ENCODE measurements at regions not wholly inside any gene's neighbourhood (a gene's known extent, or its start where the extent isn't known, plus 50 kb on each side); places are given as distances from the start of the nearest gene placed in this dataset.
A peak's percentile ranks its signal among the peaks of the same experiment; 100 is the strongest.

DNA sequence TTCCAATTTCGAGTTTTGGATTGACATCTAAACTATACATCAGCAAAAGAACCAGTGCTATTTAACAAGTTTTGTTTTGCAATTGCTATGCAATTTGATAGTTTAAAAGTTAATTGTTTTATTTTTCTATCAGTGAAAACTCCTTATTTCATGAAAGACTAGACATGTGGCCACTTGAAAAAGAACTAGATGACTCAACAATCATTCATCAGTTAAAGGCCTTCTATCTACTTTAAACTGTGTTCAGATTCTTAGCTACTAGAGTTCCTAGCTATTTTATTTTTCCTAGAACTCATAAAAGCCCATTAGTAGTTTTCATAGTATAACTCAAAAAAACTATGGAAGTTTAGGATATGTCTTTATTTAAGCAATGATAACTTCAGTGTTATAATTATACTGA lies 104.6 kb upstream of the LSM8 start:
- DNase-seq (ENCODE audit: low read depth): no peak

DNA sequence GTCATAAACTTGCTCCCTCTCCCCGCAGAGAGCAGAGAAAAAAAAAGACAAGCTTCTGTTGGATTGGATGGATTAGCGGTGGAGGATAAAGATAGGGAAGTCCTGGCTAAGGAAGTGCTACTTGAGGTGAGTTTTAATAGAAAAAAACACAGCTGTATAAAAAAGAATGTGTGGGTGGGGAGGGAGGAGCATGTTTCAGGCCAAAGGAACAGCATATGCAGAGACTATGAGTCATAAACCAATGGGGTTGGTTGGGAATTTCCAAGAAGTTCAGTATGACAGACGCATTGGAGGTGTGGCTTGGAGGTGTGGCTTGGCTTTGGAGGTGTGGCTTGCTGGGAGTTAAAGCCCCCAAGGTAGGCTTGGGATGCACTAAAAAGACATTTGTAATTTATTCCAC lies 103.0 kb upstream of the LSM8 start:
- peak; percentile 24 for DNase-seq (ENCODE audit: low read depth)

DNA sequence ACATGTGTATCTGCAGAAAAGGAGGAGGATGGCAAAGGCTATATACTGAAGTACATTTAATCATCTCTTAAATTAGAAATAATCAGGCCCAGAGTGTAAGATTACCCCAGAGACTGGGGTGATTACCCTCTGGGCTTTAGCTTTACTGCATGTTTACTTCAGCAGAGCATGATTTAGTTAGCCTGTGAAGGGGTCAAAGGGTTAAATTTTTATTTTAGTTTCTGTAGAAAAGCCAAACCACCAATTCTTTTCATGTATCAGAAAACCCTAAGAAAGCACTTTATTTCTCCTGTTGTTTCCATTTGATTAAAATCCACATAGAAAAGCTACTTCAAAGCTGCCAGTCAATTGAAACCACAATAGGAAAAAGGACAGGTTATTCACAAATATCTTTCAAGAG lies 101.5 kb upstream of the LSM8 start:
- DNase-seq (ENCODE audit: low read depth): no peak

DNA sequence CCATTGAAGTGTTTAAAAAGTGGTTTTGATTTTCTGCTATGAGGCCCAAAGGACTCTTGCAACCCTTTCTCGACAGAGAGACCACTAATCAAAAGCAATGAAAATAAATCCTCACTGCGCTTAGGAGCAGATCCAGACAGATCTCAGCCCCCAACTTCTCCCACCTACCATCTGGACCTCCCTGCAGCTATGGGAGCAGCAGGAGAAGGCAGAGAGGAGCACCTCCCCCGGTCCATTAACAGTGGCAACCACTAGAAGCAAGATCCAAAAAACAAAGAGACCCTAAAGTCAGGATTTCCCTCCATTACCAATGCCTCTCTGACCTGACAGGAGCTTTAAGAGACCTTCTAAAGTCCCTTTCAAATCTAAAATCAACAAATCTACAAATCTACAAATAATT lies 99.0 kb upstream of the LSM8 start:
- no peak for DNase-seq (ENCODE audit: low read depth)

DNA sequence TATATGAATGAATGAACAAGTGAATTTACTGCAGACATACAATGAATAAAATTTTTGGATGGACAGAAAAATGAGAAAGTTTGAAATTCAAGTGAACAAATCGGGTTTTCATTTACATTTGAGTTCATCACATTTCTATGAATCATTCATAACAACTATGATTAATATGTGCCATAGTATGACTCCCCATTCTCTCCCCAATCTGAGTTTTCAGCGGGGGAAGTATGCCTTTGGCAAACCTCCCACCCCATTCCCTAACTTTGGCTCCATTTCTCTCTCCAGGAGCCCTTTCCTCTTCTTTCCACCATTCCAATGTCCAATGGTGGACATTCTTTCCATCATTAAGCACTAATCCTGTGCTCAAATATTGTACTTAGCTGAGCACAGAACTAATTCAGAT lies 96.8 kb upstream of the LSM8 start:
- no peak for DNase-seq (ENCODE audit: low read depth)

DNA sequence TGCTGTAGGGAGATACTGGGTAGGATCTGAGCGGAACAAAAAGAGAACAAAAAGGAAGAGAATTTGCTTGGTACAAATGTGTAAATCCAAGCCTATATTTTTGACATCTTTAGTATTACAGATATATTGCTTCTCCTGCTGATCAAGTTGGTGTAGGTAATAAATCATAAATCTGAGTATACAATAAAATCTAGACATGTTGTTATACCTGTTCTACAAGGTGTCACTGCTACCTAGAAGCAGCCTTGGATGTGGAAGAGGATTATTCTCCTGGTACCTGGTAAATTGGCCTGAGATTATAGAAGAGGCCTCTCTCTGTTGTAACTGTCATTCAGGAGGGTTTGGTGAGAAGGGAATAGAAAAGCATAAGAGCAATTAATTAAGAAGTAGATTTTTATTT lies 89.9 kb upstream of the LSM8 start:
- no peak for DNase-seq (ENCODE audit: low read depth)

DNA sequence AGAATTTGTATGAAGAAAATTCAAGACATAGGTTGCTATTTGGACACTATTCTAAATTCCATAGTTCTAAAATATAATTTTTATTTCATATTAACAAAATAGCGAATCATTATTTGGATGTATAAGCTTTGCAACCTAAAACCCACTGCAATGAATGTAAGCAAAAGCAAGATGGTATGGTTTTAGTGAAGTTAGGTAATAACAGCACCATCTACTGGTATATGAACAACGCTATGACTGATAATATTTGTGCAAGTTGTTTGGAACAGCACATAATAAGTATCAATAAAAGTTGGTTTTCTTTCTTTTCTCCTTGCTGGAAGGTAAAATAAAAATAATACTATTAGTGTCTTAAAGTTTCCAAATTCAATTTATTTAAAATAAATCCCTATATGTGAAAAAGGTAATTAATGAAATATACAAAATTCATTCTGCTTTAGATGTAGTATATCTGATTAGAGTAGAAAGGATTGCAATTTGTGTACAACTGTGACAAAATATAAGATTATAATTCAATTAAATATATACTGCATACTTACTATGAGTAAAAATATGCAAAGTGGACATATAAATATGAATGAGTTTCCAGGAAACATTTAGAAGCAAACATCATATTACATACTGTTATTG lies 79.0 kb upstream of the LSM8 start:
- DNase-seq (ENCODE audit: low read depth): no peak

DNA sequence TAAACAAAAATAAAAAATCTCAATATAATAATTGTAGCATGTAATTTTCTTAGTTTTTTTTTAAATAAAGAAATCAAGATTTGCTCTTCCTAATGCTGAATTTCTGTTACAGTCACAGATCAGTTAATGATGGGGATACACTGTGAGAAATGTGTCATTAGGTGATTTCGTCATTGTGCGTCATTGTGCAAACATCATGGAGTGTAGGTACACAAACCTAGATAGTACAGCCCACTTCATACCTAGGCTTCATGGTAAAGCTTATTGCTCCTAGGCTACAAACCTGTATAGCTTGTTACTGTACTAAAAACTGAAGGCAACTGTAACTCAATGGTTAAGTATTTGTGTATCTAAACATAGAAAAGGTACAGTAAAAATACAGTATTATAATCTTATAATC lies 74.4 kb upstream of the LSM8 start:
- DNase-seq (ENCODE audit: low read depth): no peak

DNA sequence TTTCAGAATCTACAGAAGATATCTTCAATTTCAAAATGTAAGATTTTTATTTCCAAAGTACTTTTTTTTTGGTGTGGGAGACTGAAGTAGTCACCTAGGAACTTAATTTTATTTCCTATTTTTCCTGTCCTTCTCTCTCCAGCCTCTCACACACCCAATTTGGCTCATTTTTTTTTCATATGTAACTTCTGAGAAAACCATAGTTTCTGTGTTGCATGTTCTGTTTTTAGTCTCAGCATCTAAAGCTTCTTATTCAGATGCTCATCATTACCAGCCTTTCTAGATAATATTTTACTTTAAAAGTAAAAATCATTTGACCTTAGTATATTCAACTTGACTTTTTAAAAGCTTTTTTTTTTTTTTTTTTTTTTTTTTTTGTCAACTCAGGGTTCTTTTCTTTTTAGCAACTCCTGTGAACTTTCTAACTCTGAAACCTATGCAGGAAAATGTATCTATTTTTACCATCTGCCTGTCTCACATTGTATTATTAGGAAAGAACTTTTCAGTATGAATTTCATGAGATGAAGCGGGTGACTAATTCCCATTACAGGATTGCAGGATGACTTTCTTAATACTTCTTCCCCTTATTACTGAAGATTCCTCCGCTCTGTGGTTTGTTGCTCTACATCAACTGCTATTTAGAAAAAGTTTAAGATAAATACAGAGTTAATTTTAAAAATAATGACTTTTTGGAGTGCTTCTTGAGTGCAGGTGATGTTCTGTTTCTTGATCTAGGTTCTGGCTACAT lies 73.6 kb upstream of the LSM8 start:
- DNase-seq (ENCODE audit: low read depth): no peak

DNA sequence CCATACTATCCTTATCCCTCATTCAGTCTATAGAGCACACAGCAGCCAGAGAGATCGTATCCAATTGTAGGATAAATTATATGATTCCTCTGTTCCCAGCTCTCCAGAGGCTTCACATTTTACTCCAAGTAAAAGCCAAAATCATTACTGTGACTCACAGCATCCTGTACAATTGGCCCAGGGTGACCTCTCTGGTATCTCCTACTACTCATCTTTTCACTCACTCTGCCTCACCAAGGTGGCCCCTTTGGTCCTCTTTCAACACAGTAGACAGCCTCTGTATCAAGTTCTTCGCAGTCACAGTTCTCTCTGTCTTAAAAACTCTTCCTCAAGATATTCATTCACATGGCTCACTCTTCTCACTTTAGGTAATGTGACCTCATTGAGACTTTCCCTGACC lies 72.6 kb upstream of the LSM8 start:
- no peak for DNase-seq (ENCODE audit: low read depth)

DNA sequence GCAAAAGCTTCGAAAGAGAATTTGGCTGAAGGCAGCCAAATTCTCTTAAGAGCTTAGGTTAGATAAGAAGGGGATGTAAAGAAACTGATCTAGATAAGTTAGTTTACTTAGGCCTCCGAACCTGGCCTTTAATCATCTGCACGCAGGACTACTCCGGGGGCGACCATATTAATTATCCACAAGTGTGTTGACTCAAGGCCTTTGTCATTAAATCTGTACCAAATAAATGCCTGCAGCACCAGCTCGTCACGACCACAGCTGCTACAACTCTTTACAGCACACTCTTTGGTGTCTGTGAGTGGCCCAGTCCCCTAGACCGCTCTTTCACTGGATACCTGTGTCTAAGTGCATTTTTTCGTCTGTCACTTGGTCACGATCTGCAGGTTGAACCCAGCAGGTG lies 69.8 kb upstream of the LSM8 start:
- DNase-seq (ENCODE audit: low read depth): no peak

DNA sequence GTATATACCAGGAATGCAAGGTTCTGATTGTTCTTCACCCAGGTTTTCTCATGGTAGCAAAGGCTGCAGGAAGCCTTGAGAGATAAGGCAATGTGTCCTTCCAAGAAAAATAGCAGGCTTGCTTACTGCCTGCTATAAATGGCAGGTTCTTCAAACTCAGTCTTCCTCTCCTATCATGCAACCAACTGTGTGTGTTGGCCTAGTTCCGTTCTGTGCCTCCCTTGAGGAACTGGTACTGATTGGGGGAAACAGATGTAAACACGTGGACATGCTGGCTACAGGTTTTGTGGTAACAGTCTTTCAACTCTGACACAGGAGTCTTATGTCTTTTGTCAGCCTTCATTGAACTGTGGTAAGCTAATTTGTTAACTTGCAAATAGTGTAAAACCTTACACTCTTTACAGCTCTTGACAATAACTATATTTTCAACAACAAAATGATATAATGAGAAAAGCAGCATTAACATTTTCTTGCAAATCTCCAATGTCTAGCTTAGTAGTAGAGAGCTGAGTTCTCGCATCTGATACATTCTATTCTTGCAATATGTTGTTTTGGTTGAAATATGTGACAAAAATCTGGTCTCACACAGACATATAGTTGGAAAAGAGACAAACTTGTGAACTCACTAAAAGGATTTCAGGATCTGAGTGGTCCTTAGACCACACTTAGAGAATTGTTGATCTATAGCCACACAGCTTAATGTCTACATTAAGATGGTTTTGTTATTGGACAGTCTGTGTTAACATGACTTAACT lies 54.7 kb upstream of the LSM8 start:
- no peak for DNase-seq (ENCODE audit: low read depth)

DNA sequence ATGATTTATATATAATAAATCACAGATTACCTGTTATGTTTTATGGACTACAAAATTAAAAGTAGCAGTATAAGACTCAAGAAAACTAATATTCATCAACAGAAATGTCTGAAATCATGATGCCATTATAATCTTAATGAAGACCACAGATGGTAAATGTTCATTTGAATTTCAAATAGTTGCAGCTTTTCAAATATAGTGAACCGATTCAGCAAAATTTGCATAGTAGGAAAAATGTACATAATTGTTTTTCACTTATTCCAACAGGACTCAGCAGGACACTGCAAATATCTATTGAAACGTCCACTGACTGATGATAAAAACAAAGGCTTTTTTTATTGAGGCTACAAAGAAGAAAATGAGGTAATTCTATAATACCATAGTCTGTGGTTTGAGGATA lies 51.2 kb upstream of the LSM8 start:
- DNase-seq (ENCODE audit: low read depth): no peak

Measured in stimulated activated CD8-positive, alpha-beta memory T cell treated with anti-CD3 and anti-CD28 coated beads, Interleukin-4, amount 100 ng/mL, for 24 hours (primary cell).